GM21717 (cell line): ENCODE measurements at regions not wholly inside any gene's neighbourhood (a gene's known extent, or its start where the extent isn't known, plus 50 kb on each side); places are given as distances from the start of the nearest gene placed in this dataset.

ENCODE experiments used
- ATAC-seq: cut with Tn5 transposase; IDR thresholded peaks from one replicate; pipeline ENCODE4 v1.9.1; 2021; ENCODE audit warnings: mild to moderate bottlenecking, moderate library complexity; ENCODE audit not compliant: unreplicated experiment

DNA sequence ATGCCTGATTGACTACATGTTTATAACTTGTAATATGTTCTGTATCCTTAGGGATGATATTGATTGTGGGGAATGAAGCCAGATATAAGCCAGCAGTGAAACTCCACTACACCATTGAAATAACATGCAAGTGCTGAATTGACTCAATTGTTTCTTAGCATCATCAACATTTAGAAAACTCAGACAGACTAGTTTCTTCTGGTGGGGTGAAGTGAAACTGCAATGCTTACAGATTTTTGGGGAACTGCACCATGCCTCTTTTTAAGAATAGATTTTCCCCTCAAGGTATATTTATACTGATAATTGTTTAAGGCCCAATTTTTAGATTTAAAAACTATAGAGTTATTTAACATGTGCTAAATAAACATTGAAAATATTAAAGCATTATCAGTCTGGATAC lies 1044.6 kb upstream of the EYS start:
- no peak for ATAC-seq

DNA sequence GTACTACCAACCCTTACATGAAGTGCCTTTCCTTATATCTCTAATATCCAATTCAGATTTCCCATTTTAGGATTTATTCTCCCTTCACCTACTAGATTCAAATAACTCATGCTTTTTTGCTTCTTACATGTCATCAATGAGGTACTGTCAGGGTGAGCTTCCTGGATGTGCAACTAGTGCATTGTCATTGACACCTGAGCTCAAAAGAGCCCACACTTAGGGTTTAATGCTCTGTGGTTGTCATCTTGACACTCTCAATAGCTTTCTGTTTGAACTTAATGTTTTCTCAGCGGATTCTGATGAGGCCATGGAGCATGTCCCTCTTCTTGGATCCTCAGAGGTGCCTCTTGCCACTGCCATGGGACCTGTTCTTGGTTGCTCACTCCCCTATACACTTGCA lies 1033.3 kb upstream of the EYS start:
- ATAC-seq: no peak

DNA sequence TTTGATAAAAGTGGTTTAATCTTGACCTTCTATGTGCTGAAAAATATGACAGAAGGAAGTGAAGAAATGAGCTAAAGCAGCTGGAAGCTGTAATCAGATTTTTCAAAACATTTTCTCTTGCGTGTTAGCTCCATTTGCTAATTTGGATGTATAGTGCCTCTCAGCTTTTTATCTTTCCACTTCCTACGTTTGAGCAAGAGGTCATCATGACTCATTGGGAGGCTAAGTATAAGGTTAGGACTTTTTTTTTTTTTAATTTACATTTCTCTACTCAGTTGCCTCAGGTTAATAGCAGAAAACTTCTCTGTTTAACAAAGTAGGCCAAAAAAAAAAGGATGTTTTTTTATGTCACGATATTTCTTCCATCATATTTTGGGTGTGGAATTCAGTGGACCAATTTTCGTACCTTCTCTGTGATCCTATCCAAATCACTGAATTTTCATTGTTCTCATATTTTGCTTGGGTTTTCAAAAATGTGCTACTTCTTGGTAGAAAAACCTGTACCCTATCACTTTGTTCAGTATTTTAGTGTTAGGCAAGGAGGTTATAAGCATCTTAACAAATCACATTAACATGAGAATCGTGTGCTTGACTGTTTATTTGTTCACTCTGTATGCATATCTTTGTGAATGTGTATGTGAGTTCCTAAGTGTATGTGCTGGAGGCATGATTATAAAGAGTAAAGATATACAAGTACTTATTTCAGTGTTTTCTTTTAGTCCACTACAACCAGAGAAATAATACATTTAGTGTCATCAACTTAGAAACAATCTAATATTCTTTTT lies 1028.3 kb upstream of the EYS start:
- ATAC-seq: no peak

DNA sequence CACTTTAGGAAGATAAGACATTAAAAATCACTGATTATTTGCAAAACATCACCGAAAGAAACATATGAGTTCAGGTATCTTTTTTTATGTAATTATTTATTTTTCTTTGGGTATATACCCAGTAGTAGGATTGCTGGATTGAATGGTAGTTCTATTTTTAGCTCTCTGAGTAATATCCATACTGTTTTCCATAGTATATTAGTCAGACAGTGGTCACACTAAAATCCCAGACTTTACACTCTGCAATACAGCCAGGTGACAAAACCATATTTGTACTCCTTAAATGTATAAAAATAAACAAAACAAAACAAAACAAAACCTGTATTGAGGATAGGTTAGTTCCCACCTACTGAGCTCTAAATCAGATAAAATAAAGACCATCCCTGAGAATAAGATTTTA lies 1024.3 kb upstream of the EYS start:
- no peak for ATAC-seq

DNA sequence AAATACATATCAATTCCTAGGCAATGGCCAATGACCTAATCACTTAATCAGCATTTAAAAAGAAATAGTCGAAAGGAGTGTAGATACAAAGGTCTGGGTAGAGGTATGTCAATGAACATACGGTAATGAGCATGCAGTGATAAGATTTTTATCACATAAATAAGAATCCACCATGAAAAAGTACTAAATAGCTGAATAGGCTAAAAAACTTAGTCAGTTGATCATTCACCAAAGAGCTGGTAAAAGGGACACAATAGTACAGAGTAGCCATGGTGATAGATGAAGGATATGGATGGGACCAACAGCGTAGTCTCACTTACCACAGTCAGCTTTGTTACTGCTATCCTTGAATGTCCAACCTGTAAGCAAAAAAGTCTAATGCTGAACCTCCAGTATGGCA lies 1018.6 kb upstream of the EYS start:
- no peak for ATAC-seq

DNA sequence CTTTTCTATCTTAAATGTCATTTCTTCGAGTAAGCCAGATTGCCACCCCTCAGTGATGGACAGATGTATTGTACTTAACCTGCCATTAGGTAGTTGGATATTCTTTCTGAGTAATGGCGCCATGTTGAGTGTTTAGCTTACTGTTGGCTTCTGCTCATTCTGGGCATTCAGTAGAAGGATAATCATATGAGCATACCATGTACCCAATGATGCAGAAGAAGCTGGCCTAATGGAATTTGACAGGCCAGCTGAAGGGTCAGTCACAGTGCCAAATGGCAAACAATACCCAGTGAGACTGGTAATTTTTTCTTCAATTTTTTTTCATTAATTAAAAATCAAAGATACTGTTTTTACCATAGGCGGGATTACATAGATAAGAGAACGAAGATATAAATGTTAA lies 1010.8 kb upstream of the EYS start:
- no peak for ATAC-seq

DNA sequence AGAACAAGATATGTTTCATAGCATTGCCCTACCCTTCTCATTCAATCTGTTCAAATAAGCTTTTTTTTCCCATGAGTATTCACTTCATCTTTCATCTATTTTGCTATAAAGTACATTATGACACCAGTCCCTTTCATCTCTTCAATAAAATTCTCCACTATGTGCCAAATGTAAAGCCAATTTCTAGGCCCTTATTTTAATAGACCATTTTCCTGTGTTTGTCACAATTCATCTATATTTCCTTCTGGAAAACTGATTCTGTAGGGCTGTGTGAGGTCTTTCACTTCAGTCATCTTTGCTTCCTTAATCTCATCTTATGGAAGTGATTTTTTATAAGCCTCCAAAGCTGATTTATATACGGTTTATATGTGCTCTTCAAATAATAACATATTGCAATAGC lies 992.4 kb upstream of the EYS start:
- ATAC-seq: no peak

DNA sequence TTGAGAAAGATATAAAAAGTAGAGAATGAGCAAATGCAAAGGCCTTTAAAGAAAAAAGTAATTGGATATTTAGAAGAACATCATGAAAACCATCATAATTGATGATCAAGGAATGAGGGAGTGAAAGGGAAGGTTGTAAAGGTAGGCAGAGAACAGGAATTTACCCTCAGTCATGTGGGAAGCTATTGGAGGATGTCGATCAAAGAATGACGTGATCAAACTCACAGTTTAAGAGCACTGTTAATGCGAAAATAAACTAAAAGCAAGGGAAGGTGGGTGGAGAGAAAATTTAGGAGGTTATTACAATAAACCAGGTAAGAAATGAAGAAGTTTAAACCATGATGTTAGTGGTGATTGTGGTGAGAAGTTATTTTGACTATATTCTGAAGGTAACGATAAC lies 982.6 kb upstream of the EYS start:
- no peak for ATAC-seq

DNA sequence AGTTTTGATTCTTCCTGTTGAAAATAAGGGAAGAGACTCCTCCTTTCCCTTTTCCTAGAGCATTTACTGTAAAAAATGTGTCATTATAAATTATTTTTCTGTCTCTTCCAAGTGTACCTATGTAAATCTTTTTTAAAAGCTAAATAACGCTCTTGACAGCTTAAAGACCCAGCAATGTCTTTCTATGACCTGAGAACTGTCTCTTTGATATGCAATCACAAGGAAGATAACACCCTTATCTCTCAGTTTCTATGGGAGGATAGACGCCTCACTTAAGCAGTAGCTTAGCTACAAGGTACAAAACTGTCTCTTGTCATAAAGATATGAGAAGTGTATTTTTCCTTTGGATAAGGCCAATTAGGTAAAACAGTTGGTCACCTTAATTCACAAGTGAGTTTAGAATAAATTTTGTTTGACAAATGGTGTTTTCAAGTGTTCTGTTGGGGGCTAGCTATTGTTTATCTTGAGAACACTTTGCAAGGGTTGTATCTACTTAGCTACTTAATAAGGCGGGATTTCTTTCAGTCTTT lies 980.6 kb upstream of the EYS start:
- ATAC-seq: no peak

DNA sequence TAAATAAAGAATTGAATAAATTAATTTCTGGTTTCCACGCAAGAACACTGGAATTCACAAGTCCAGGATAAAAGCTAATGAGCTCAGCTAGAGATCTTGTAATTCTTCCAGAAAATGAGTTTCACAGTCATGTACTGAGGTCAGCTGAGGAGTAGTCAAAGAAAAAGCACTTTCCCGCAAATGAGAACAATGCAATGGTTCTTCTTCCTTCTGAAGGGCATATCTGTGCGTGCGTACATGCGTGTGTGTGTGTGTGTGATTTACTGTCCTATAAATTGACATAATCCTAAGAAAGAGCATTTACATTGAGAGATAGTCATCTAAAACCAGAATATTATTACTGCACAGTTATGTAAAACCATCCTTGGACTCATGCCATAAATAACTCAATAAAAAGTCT lies 968.9 kb upstream of the EYS start:
- no peak for ATAC-seq

DNA sequence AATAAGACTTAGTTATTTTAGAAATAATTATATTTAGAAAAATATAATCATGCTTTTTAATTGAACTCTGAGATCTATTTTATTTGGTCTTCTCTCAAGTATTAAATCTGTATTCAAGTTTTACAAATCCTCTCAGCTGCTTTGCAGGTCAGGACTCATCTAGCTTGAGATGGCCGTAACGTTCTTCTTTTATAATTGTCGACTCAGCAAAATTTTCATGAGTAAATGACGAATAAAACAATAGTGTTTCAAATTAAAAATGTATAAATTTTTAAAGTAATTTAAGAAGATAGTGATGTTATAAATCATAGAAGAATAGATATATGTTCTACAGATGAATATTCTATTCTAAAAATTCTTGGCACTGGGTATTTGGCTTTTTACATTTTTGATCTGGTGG lies 957.1 kb upstream of the EYS start:
- ATAC-seq: no peak

DNA sequence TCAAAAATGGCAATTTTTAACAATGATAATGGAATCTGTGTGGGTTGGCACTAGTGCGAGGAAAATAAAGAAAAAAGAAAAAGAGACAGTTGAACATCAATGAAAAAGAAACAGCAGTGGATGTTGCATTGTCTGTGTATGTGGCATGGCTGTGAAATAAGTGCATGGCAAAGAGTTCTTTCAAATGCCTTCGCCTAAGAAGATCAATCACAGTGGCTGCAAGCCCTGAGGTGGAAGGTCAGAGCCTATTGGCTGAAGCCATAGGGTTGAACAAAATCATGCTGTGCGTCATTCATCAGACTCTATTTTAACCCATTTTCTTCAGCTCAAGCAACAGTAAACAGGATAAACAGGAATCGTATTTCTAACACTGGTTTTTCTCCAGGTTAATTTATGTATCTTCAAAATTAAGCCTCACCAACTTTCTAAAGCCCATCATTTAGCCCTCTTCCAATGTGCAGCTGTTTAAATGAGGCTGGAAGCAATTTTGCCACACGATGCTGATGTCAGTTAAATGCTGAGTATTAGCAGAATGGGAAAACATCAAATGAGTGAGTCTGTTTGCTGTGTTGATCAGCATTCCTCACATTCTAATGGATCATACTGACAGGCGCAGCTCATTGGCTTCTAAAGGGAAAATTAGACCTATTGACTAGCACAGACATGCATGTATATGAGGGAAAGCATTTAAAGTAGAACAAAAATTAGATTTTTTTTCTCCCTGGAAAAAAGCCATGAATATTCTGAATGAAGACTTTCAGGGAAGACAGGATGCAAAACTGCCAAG lies 955.9 kb upstream of the EYS start:
- ATAC-seq: no peak

DNA sequence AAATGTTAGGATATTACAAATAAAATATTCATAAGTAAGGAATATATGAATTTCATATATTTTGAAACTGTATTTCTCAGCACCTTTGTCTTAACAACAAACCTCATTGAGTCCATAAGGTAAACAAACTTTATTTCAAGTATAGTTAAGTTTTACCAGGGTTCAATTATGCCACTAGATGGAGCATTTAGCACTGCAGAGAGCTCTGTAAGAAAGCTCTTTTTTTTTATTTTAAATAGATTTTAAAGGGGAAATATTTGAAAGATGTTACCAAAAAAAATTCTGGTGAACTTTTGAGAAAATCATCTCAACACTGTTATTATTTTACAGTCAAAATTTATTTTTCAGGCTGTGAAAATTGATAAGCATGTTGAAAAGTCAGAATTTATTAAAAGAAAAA lies 955.2 kb upstream of the EYS start:
- no peak for ATAC-seq

DNA sequence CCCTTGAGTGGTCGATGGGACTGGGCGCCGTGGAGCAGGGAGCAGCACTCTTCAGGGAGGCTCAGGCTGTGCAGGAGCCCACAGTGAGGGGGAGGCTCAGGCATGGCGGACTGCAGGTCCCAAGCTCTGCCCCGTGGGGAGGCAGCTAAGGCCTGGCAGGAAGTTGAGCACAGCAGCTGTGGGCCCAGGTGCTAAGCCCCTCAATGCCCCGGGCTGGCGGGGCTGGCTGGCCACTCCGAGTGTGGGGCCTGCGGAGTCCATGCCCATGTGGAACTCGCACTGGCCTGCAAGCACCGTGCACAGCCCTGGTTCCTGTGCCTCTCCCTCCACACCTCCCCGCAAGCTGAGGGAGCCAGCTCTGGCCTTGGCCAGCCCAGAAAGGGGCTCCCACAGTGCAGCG lies 948.4 kb upstream of the EYS start:
- no peak for ATAC-seq

DNA sequence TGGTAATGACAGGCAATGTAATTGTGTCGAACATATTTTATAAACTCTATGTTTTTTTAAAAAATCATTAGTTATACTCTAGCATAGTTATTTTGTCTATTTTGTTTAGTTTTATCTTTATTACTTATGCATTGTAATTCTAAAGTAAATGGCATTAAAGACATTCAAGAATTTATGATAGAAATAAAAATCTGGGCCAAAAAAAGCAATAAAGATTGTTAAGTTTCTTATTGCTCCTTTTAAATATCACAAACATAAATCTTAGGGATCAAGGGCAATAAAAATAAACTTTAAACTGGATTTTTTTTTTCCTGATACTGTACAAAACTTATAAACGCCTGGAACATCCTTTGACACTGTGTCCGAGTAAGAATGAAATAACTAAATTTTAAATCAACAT lies 931.5 kb upstream of the EYS start:
- no peak for ATAC-seq

DNA sequence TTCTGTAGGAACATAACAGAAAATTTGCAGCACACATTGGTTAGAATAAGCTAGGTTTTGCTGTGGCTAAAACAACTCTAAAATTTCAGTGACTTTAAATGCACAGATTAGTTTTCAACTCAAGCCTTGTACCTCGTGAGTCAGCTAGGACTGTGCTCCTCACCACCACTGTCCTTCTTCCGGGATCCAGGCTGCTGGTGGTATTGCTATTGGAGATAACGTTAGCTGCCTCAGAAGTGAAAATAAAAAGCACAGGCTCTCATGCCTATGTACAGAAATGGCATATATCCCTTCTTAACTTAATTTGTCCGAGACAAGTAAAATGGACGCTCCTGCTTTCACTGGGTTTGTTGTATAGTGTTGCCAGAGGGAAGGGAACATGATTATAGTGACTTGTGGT lies 931.1 kb upstream of the EYS start:
- ATAC-seq: no peak

DNA sequence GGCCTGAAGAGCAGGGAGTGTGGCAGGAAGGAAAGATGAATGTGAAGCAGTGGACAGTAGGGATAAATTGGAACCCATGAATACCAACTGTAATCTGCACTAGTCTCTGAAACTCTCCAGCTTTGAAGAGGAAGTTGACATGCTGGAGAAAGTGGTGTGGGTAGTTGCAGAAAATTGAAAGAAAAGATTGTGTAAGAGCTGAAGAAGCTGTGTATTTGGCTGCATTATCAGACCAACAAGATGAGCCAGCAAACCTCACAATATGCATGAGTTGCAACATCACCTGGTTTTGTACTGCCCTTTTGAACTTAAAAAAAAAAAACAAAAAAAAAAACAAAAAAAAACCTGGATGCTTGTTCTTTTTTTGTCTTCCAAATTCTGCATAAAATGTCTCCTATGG lies 921.9 kb upstream of the EYS start:
- no peak for ATAC-seq

DNA sequence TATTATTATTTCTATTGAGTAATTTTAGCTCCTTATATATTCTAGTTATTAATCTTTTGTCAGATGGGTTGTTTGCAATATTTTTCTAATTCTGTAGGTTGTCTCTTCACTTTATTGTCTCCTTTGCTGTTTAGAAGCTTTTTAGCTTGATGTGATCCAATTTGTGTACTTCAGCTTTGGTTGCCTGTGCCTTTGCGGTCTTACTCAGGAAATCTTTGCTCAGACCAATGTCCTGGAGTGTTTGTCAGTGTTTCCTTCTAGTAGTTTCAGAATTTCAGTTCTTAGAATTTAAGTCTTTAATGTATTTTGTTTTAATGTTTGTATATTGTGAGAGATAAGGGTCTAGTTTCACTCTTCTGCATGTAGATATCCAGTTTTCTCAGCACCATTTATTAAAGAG lies 916.0 kb upstream of the EYS start:
- no peak for ATAC-seq

DNA sequence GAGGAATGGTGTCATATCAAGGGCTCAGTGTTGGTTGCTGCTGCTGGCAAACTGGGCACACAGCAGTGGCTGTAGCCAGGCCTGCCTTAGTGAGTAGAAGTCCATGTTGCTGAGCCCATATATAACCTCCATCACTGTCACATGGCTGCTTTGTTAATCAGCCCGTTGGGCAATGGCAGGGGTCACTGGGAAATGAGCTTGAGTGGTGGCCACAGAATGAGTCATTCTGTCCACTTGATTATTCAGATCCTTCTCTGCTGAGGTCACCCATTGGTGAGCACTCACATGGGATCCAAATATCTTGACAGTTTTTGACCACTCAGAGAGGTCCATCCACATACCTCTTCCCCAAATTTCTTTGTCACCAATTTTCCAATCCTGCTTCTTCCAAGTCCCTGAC lies 898.9 kb upstream of the EYS start:
- no peak for ATAC-seq

DNA sequence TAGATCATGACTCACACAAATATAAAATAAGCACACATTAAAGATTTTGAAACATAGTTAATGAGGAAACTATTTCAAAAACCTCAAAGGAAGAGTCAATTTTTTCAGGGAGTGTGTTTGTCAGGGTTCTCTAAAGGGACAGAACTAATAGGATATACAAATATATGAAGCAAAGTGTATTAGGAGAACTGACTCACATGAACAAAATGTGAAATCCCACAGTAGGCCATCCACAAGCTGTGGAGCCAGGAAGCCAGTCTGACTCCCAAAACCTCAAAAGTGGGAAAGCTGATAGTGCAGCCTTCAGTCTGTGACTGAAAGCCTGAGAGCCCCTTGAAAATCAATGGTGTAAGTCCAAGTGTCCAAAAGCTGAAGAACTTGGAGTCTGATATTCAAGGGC lies 898.0 kb upstream of the EYS start:
- ATAC-seq: no peak

DNA sequence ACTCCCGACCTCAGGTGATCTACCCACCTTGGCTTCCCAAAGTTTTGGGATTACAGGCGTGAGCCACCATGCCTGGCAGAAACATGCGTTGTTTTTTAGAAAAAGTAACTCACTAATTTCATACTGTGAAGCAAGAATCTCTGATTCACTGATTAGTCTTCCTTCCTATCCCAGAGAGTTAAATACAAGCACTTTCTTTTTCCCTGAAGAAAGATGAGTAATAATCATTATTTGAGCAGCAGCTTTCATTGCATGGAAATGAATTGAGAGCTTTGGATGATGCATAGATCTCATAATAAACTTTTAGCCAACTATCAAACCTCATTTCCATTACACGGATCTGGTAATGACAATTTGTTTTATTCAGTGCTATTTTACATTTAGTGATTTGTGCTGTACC lies 892.5 kb upstream of the EYS start:
- no peak for ATAC-seq

DNA sequence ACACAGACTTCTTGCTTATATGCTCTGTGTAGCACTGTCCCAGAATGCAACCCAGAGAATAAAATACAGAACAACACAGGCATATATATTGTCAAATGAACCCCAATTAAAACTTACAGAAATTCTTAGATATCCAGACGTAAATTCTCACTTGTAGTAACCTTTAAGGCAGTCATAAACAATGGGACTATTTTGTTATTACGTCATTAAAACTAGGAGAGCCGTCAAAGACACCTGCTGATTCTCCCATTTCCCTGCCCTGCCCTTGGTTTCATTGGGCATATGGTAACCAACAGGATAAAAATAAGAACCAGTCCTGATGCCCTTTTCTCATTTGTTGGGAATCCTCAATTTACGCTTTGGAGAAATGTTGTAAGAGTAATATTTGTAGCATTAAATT lies 871.3 kb upstream of the EYS start:
- no peak for ATAC-seq
